OCI-M2 (cell line): ENCODE measurements at regions not wholly inside any gene's neighbourhood (a gene's known extent, or its start where the extent isn't known, plus 50 kb on each side); places are given as distances from the start of the nearest gene placed in this dataset.
"Not testable (repeated sequence)": the region's sequence is repeated elsewhere in the genome, so short reads cannot be mapped to it uniquely, and the experiment has no call there.

ENCODE experiments used
- DNase-seq: peaks from one replicate; lab custom pipeline; 2025; ENCODE audit not compliant: unreplicated experiment; lab: John Stamatoyannopoulos, UW

DNA sequence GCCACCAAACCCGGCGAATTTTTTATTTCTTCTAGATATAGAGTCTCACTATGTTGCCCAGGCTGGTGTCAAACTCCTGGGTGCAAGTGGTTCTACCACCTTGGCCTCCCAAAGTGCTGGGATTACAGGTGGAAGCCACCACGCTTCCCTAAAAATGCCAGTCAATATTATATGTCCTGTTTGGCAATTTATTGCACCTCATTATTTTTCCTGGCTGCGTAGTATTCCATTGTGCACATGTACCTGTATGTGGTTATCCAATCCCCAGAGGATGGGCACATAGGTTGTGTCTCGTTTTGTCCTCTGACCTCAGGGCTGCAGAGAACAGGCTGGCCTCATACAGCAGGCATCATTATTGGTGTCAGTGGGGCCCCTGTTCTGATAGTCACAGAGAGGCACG, 181.7 kb downstream of the C9orf50 start:
- no peak for DNase-seq

DNA sequence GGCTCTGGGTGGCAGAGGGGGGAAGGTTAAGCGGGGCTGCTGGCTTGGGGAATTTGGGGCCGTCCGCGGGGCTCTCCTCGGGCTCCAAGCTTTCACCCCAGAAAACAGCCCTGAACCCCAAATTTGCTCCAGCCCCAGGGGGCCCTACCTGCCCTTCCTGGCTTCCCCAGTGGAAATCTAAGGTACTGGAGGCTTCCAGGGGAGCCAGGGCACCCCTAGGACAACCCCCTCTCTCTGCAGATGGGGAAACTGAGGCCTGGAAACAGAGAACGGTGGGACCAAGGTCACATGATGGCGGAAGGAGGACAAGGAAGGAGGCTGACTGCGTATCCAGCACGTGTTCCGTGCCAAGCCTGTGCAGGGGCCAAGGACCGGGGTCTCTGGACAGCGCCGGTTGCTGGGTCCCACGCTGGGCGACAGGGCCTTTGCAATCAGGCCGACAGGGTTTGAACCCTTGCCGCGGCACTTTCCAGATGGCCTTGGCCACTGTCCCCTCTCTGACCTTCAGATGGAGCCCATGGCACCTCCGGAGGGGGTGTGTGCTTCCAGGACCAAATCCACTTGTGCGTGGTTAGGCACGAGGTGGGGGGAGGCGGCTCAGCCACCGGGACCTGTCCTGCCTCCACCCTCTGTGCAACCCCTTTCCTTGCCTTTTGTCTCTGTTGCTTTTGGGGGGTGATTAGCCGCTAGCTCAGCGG, 183.1 kb downstream of the C9orf50 start:
- DNase-seq = no peak

DNA sequence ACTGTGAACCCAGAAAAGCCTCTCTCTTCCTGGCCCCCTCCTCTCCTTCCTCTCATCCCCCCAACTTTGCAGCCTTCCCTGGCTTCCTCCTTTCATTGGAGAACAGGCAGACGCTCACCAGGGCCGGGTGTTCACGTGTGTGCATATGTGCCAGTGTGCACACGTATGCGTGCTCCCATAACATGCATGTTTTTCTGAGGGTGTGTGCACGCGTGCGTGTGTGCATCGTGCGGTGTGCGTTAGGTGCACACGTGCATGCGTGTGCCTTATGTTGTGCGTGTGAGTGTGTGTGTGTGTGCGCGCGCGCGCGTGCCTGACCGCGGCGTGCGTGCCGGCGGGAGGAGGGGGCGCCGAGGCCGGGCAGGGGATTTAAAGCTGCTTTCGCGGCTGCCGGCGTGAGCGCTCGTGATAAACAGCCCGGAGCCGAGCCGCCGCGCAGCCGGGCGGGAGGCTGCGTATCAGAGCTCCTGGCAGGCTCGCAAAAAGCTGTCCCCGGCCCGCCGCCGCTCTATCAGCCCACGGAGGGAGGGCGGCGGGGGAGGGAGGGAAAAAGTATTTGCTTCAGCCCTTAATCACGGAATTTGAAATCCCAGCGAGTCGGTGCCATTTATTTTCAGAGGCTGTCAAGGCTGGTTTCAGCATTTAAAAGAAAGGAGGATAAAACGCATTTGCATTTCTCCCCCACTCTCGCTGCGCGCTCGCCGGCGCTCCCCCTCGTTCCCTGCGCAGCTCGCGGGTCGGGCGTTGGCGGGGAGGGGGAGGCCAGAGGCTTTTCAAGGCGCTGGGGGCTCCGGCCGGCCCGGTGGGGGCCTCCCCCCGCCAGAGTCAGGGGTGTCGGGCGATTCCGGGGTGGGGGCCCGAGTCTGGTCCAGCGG, 183.9 kb downstream of the C9orf50 start:
- DNase-seq = no peak

DNA sequence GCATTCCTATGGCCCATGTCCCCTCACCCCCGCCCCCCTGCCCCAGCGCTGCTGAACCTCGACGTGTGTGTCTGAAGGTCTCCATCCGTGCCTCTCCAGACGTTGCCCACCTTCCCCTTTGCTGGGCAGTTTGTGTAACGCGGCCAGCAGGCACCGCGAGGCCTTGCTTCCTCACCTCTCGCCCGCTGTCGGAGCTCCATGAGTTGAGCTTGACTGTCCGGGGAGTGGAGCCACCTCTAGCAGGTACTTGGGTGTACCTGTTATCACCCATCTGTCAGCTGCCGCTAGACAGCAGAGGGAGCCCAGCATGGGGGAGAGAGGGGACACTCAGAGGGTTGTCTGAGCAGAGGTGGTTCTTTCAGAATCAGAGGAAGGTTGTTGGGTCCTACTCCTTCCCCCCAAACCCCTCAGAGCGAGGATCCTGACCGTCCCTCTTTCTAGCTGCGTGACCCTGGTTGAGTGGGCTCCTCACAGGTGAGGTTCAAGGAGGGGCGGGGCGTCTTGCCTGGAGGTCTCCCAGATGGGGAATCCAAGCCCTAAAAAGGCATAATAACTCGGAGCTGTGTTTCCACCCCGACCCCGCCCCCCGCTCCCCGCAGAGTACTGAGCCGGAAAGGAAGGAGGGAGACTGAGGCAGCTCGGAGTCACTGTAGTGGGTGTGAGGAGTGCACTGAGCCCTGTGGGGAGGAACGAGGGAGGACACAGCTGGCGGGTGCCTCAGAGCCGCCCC, 184.7 kb downstream of the C9orf50 start:
- no peak for DNase-seq

DNA sequence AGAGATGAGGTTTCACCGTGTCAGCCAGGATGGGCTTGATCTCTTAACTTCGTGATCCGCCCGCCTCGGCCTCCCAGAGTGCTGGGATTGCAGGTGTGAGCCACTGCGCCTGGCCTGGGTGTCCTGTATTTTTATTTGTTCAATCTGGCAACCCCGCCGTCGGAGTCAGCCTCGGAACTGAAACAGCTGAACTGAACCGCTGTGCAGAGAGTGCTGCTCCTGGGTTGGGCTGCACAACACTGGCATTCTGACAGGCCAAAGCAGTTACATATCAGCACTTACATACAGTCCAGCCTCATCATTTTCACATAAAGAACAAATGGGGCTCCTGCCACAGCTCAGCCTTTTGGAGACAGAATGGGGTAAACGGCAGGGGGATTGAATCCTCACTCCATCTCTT, 185.6 kb downstream of the C9orf50 start:
- no peak for DNase-seq

DNA sequence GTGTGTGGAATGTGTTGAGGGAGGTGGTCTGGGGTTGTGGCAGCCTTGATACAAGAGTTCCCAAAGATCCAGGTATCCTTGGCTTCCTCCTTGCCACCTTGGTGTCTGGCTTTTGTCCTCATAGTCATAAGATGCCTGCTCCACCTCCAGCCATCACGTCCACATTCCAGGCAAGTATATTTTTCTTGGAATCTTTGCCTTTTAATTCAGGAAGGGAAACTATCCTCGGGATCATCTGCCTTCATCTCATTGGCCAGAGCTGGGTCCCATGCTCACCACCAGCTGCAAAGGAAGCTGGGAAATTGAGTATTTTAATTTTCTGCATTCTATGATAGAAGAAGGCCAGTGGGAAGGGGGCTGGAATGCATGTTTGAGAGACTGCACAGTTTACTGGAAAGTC, 186.7 kb downstream of the C9orf50 start:
- no peak for DNase-seq

DNA sequence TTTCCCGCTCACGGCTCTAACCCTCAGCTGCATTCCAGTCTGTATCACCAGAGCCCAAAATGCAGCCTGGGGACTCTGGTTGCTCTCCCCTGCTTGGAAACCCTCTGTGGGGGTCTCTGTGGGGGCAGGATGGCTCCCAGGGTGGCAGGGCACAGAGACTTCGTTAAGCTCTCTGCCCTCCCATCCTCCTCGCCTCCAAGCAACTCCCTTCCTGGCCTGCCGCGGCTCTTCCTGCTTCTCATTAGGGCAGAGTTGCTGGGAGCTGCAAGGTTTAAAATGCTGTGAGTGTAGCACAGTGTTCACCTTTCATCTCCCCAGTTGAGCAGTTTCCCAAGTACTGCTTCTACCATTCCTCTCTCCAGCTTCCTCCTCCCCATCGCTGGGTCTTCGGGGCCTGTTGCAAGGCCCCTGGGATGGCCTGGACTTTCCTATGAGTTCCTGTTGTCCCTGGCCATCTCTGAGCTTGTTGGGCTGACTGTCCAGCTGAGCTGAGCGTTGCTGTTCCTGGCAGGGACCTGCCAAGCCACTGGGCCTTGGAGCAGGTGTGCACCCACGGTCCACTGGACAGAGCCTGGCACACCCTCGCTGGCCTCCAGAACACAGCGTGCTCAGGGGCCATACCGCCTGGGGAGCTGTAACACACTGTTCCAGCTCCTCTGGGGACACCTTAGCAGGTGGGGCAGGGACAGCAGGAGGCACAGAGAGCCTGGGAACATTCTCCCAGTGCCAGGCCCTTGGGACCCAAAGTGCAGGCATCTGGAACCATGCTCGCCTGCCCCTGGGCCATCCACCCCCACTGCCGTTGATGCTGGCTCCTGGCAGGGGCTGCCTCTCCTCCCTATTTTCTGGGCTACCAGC, 188.4 kb downstream of the C9orf50 start:
- no peak for DNase-seq

DNA sequence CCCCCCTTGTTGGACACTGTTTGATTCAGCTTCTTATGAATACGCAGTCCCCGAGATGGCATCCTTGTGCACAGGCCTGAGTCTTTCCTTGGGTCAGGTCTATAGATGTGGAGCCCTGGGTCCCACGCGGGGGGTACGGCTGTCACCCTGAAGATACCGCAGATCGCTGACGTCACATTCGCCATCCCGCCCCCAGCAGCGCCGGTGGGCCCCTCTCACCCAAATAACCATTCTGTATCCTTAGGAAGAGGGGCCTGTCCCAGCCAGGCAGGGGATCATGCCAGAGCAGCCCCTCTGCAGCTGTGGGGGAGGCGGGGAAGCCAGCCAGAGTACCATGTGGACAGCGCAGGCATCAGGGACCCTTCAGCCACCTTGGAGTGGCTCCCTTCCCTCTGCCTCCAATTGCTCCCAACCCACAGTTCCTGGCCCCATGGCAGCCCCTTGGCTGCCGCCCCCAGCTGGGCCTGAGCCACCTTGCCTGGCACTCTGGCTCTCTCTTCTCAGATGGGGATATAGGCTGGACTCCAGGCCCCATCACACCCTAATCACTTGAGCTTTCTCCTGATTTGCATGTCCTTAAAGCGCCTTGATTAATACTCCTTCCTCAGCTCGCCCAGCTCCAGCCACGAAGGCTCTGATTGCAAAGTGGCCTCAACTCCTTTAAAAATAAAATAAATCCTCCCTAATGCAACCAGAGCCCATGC, 189.8 kb downstream of the C9orf50 start:
- DNase-seq = no peak

DNA sequence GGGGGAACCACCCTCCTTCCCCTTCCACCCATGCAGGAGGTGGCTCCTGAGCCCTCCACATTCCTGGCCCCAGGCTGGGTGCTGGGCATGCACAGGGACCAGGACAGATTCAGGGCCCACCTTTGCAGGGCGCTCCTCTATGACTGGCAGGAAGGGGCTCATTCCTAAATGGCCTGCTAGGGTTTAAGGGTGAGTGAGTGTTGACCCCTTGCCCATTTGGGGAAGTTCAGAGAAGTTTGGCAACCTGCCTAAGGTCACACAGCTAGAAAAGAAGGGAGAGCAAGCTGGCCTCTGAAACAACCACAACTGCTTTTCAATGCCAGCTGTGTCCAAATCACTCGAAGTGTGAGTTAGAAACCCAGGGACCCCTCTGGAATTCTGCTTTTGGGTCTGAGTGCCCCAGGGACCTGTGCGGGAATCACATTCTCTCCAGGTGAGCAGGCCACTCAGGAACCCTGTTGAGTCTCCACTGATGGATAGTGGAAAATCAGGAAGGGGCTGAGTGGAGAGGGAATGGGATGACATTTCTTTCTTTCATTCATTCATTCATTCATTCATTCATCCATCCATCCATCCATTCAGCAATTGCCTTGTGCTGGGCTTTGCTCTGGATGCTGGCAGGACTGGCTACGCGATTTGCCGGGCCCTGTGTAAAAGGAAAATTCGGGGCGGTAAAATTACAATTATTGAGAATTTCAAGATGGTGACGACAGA, 191.9 kb downstream of the C9orf50 start:
- DNase-seq = no peak

DNA sequence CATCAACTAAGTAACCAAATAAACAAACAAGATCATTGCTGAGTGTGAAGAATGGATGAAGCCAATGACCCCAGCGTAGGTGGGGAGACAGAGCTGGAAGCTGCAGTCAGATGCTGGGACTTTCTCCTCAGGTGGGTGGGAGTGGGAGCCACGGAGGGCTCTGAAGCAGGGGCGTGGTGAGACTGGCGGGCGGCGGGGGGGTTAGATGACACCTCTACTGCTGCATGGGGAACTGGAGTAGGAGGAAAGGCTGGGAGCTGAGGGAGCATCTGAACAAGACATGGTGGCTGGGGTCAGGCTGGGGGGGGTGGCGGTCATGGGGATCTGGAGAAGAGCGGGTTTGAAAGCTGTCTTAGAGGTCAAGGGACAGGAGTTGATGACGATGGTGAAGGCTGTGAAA, 193.8 kb downstream of the C9orf50 start:
- no peak for DNase-seq

DNA sequence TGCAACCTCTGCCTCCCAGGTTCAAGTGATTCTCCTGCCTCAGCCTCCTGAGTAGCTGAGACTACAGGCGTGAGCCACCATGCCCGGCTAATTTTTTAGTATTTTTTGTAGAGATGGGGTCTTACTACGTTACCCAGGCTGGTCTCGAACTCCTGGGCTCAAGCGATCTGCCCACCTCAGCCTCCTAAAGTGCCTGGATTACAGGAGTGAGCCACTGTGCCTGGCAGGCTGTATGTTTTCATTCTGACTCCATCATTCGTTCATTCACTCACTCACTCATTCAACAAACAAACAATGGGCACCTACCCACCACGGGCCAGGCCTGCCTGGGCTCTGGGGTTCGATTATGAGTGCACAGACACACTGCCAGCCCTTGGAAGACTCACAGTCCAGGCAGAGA, 197.1 kb downstream of the C9orf50 start:
- DNase-seq = not testable (repeated sequence)

DNA sequence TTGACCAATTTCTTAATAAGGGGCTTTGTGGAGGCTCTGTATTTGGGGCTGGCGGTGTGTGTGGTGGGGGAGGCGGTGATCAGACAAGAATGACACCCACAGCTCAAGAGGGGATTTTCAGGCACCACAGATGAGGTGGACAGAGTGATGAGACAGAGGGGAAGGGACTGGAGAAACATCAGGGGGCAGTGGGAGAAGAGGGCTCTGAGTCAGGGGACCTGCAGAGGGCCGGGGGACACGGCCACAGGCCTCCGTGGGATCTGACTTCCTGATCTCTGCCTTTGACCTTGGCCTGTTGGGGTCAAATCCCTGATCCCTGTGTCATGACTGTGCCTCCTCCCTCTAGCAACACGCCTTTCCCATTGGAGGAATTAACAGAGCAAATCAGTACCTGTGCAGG, 197.7 kb downstream of the C9orf50 start:
- DNase-seq = no peak

DNA sequence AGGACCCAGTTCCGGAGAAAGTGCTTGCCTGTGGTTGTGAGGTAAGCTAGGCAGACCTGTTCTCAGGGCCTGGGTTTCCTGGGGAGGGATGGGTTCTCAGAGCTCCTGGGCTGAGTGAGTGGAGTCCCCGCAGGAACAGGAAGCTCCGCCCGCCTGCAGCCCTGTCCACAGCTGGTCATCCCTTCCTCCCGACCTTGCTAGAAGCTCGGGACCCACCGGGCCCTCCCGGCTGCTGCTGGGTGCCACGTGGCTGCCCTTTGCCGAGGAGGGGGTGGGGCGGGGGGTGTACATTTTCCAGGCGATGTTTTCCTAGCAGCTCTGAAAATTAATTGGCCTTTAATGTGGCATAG, 198.1 kb downstream of the C9orf50 start:
- DNase-seq = no peak

DNA sequence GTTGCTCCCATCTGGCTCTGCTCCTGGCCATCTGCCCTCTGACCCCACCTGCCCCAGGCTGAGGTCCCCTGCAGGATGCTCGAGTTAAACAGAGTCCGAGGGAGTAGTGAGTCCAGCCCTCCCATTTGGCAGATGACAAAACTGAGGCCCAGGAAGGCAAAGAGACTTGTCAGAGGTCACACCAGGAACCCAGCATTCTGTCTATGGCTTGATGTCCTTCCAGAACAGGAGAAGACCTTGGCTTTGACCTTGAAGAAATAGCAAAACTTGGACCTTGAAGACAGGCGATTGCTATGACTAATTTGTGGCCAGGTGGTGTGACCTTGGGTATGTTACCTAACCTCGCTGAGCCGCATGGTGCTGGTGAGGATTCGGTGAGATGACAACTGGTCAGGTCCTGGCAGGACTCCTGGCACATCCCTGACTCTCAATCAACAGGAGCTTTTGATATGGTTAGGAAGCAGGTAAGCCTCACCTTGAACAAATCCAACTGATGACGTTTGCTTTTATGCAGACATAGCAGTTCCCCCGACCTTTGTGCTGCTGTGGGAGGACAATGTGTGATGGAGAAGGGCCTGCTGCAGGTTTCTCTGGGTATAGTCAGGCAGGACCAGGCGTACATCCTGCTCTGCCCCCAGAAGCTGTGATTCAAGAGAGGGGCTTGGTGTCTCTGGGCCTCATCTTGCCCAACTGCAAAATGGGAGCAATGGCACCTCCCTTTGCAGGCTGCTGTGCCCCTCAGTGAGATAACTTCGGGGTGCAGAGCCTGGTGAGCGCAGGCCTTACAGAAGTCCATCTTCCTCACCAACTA, 198.7 kb downstream of the C9orf50 start:
- DNase-seq = no peak

DNA sequence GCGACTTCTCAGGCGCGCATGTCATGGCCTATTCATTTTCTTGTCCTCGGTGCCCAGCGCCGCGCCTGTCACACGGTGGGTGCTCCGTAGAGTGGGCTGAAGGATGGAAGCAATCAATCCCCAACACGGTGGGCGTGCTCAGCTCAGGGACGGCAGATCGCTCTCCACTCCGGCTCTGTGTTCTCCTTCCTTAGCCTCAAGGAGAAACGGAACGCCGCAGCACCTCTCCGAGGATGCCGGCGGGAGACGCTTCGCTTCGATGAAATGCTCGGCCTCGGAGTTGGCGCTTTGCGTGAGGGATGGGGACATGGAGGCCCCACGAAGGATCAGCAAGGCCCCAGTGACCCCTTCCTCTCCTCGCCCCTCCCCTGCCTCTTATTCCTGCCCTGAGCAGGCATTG, 199.5 kb downstream of the C9orf50 start:
- no peak for DNase-seq

DNA sequence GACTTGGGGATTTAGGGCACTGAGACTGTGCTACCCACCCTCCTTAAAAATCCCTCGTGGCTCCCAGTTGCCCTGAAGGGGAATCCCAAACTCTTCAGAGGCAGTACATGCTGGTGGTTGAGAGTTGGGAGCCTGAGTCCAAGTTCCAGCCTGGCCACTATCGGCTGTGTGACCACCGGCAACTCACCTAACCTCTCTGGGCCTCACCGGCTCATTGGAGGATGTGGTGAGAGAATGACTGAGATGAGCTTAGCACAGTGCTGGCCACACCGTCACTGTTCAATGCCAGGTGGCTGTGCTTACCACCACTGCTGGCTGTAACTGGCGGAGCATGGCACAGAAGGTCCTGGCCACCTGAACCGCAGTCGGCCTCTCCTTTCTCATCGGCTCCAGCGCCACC, 200.2 kb downstream of the C9orf50 start:
- no peak for DNase-seq

DNA sequence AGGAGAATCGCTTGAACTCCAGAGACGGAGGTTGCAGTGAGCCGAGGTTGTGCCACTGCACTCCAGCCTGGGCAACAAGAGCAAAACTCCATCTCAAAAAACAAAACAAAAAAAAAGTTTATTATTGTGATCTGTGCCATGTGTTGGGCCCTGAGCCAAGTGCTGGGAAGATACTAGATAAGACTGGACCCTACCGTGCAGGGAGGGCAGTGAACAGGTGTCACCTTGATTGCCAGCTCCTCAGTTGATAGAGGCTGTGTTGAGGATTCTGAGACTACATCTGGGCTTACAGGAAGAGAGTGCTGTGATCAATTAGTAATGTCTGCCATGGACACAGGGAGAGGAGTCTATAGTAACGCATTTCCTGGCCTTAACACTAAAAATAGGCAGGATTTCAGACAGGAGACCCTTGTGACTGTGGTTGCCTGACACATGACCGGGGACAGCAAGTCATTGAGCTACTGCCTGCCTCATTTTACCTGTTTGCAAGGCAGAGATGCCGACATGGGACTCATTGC, 201.5 kb downstream of the C9orf50 start:
- DNase-seq = no peak

DNA sequence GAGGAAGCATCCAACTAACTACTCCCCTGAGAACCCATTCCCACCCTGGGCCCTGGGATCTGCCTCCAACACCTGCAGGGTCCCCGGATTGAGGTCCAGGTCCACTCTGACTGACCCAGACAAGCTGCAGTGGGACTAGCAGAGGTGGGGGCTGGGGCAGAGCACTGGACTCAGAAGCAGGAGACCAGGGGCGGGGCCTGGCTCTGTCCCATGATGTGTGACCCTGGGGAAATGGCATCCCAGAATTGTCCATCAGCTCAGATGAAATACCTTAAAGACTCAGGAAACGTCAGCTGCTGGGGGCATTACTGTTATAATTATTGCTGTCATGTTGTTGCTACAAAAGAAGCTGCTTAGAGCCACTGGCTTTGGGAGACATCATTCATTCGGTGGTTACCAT, 202.4 kb downstream of the C9orf50 start:
- no peak for DNase-seq
